Keratinocyte (primary cell): ENCODE measurements at regions not wholly inside any gene's neighbourhood (a gene's known extent, or its start where the extent isn't known, plus 50 kb on each side); places are given as distances from the start of the nearest gene placed in this dataset.

ENCODE experiments used
- CTCF ChIP-seq, 3 experiments: IDR thresholded peaks in 1 of 3; conservative IDR thresholded peaks in 1 of 3; optimal IDR thresholded peaks in 1 of 3; 2 replicates in 2 of 3; 3 replicates in 1 of 3; pipeline versions ENCODE3 to v1.5.1; 2011; ENCODE audit warnings: low read length in 3 of 3, mild to moderate bottlenecking in 3 of 3, moderate library complexity in 2 of 3, control low read depth in 1 of 3, inconsistent platforms in 1 of 3; ENCODE audit not compliant: insufficient read depth in 2 of 3; ENCODE audit errors: extremely low read depth in 1 of 3
- EZH2 ChIP-seq: IDR thresholded peaks from one replicate; pipeline ENCODE4 v1.6.1; 2012; ENCODE audit warnings: inconsistent platforms, mild to moderate bottlenecking, low read length, moderate library complexity

DNA sequence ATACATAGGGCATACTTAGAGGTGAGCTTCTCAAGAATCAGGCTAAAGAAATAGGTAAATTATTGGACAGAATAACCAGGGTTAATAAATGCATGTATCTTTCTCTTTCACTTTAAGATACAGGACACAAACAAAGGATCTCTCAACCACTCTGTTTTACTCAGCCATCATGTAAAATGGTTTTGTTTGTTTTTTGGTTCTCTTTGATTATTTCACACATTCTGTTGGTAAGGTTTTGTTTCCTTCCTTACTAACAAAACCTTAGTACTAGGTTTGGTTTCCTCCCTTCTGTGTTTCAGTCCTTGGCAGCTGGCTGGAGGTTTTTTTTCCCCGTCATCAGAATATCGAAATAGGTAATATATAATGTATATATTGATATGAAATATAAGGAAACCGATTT lies 1506.8 kb upstream of the TMEFF2 start:
- TF ChIP-seq CTCF (optimal IDR thresholded peaks at IDR 0.05 in 1 of 3, IDR thresholded peaks at IDR 0.05 in 1 of 3, conservative IDR thresholded peaks at IDR 0.05 in 1 of 3; ENCODE audit: extremely low read depth in 1 of 3, insufficient read depth in 2 of 3, low read length in 3 of 3) (no peak), EZH2 (no peak)
